ENCODE measurements at regions not wholly inside any gene's neighbourhood (a gene's known extent, or its start where the extent isn't known, plus 50 kb on each side); places are given as distances from the start of the nearest gene placed in this dataset.

DNA sequence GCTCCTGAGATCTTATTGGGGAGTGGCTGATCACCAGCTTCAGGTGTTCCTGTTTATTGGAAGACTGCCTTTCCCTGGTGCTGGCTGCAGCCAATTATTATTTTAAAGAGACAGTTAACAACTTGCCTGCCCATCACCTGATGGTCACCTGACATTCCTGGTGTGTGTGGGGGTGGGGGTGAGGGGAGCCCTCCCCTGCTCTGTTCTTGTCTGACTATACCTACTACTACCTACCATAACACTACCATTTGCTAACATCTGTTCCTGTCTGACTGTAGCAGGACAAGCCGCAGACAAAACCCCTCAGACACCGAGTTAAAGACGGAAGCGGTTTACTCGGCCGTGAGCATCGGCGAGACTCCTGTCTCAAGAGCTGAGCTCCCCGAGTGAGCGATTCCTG, 54.9 kb upstream of the NBPF3 start:
- no peak for ATAC-seq
- TF ChIP-seq, protein P1, sequence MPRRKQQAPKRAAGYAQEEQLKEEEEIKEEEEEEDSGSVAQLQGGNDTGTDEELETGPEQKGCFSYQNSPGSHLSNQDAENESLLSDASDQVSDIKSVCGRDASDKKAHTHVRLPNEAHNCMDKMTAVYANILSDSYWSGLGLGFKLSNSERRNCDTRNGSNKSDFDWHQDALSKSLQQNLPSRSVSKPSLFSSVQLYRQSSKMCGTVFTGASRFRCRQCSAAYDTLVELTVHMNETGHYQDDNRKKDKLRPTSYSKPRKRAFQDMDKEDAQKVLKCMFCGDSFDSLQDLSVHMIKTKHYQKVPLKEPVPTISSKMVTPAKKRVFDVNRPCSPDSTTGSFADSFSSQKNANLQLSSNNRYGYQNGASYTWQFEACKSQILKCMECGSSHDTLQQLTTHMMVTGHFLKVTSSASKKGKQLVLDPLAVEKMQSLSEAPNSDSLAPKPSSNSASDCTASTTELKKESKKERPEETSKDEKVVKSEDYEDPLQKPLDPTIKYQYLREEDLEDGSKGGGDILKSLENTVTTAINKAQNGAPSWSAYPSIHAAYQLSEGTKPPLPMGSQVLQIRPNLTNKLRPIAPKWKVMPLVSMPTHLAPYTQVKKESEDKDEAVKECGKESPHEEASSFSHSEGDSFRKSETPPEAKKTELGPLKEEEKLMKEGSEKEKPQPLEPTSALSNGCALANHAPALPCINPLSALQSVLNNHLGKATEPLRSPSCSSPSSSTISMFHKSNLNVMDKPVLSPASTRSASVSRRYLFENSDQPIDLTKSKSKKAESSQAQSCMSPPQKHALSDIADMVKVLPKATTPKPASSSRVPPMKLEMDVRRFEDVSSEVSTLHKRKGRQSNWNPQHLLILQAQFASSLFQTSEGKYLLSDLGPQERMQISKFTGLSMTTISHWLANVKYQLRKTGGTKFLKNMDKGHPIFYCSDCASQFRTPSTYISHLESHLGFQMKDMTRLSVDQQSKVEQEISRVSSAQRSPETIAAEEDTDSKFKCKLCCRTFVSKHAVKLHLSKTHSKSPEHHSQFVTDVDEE (CRISPR knock-in tag; IDR thresholded peaks at IDR 0.05) = no peak
- no peak for TF ChIP-seq ZC3H10 (CRISPR knock-in tag; IDR thresholded peaks at IDR 0.05)
- TF ChIP-seq ZNF565 (CRISPR knock-in tag; conservative IDR thresholded peaks at IDR 0.05; ENCODE audit: low read depth) = no peak
- TF ChIP-seq TCF4 (CRISPR knock-in tag; IDR thresholded peaks at IDR 0.05; ENCODE audit: borderline replicate concordance) = no peak
- no peak for TF ChIP-seq ESRRG (CRISPR knock-in tag; IDR thresholded peaks at IDR 0.05)
- TF ChIP-seq, protein P2, sequence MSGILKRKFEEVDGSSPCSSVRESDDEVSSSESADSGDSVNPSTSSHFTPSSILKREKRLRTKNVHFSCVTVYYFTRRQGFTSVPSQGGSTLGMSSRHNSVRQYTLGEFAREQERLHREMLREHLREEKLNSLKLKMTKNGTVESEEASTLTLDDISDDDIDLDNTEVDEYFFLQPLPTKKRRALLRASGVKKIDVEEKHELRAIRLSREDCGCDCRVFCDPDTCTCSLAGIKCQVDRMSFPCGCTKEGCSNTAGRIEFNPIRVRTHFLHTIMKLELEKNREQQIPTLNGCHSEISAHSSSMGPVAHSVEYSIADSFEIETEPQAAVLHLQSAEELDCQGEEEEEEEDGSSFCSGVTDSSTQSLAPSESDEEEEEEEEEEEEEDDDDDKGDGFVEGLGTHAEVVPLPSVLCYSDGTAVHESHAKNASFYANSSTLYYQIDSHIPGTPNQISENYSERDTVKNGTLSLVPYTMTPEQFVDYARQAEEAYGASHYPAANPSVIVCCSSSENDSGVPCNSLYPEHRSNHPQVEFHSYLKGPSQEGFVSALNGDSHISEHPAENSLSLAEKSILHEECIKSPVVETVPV (CRISPR knock-in tag; IDR thresholded peaks at IDR 0.05) = no peak
- TF ChIP-seq ZNF70 (CRISPR knock-in tag; IDR thresholded peaks at IDR 0.05) = no peak
- no peak for TF ChIP-seq PPARA (CRISPR knock-in tag; IDR thresholded peaks at IDR 0.05; ENCODE audit: borderline replicate concordance)
- TF ChIP-seq ZNF8 (CRISPR knock-in tag; IDR thresholded peaks at IDR 0.05) = no peak

DNA sequence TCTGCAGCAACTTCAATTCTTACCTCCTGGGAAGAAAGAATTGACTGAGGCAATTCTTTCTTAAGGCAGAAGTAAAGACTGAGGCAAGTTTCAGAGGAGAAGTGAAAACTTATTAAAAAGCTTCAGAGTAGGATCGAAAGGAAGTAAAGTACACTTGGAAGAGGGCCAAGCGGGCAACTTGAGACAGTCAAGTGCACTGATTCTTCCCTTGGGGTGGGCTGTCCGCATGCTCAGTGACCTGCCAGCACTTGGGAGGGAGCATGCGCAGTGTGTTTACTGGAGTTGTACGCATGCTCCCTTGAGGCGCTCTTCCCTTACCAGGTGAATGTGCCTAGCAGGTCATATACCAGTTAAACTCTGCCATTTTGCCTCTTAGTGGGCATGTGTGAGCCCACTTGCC, 55.3 kb upstream of the NBPF3 start:
- no peak for TF ChIP-seq ZNF8 (CRISPR knock-in tag; IDR thresholded peaks at IDR 0.05)
- no peak for TF ChIP-seq ARNTL (CRISPR knock-in tag; IDR thresholded peaks at IDR 0.05; ENCODE audit: borderline replicate concordance, low read depth)
- TF ChIP-seq, protein P3, sequence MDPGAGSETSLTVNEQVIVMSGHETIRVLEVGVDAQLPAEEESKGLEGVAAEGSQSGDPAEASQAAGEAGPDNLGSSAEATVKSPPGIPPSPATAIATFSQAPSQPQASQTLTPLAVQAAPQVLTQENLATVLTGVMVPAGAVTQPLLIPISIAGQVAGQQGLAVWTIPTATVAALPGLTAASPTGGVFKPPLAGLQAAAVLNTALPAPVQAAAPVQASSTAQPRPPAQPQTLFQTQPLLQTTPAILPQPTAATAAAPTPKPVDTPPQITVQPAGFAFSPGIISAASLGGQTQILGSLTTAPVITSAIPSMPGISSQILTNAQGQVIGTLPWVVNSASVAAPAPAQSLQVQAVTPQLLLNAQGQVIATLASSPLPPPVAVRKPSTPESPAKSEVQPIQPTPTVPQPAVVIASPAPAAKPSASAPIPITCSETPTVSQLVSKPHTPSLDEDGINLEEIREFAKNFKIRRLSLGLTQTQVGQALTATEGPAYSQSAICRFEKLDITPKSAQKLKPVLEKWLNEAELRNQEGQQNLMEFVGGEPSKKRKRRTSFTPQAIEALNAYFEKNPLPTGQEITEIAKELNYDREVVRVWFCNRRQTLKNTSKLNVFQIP (CRISPR knock-in tag; IDR thresholded peaks at IDR 0.05; ENCODE audit: borderline replicate concordance, low read depth) = no peak
- no peak for ATAC-seq

DNA sequence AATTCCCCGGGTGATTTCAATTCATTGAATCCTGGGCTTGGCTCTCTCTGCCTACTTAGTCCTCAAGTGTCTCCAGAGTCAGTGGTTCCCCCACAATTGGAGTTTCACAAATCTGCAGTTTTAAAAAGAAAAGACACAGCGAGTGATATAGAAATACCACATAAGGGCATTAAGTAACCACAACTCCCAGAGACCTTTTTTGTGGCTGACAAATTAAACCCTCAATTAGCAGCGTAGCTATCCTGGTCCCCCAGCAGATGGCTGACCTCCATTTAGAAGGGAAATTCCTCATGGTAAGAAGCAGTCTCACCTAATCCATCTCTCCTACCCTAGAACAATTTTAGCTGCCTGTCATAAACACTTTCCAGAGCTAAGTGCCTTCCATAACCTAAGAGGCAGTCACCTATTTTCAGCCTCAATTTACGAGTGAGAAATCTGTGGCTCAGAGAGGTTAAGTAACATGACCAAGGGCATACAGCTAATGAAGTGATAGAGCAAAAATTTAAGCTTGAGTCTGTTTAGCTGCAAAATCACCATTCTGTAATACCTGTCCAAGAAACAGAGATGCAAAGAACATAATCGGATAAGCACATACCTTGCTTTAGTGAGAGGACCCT, 56.0 kb upstream of the NBPF3 start:
- no peak for ATAC-seq
- TF ChIP-seq, protein P2 (CRISPR knock-in tag; IDR thresholded peaks at IDR 0.05) = no peak
- no peak for TF ChIP-seq PPARA (CRISPR knock-in tag; IDR thresholded peaks at IDR 0.05; ENCODE audit: borderline replicate concordance)
- no peak for TF ChIP-seq TOX (CRISPR knock-in tag; IDR thresholded peaks at IDR 0.05; ENCODE audit: borderline replicate concordance)
- no peak for TF ChIP-seq ZFP3 (CRISPR knock-in tag; IDR thresholded peaks at IDR 0.05)
- no peak for TF ChIP-seq ISL1 (CRISPR knock-in tag; IDR thresholded peaks at IDR 0.05)
- TF ChIP-seq, protein P4, sequence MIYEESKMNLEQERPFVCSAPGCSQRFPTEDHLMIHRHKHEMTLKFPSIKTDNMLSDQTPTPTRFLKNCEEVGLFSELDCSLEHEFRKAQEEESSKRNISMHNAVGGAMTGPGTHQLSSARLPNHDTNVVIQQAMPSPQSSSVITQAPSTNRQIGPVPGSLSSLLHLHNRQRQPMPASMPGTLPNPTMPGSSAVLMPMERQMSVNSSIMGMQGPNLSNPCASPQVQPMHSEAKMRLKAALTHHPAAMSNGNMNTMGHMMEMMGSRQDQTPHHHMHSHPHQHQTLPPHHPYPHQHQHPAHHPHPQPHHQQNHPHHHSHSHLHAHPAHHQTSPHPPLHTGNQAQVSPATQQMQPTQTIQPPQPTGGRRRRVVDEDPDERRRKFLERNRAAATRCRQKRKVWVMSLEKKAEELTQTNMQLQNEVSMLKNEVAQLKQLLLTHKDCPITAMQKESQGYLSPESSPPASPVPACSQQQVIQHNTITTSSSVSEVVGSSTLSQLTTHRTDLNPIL (CRISPR knock-in tag; IDR thresholded peaks at IDR 0.05; ENCODE audit: low read depth) = no peak
- TF ChIP-seq GLIS3 (CRISPR knock-in tag; IDR thresholded peaks at IDR 0.05) = no peak
- TF ChIP-seq, protein P3 (CRISPR knock-in tag; IDR thresholded peaks at IDR 0.05; ENCODE audit: borderline replicate concordance, low read depth) = no peak
- no peak for TF ChIP-seq ZNF565 (CRISPR knock-in tag; conservative IDR thresholded peaks at IDR 0.05; ENCODE audit: low read depth)
- TF ChIP-seq, protein P5, sequence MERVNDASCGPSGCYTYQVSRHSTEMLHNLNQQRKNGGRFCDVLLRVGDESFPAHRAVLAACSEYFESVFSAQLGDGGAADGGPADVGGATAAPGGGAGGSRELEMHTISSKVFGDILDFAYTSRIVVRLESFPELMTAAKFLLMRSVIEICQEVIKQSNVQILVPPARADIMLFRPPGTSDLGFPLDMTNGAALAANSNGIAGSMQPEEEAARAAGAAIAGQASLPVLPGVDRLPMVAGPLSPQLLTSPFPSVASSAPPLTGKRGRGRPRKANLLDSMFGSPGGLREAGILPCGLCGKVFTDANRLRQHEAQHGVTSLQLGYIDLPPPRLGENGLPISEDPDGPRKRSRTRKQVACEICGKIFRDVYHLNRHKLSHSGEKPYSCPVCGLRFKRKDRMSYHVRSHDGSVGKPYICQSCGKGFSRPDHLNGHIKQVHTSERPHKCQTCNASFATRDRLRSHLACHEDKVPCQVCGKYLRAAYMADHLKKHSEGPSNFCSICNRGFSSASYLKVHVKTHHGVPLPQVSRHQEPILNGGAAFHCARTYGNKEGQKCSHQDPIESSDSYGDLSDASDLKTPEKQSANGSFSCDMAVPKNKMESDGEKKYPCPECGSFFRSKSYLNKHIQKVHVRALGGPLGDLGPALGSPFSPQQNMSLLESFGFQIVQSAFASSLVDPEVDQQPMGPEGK (CRISPR knock-in tag; IDR thresholded peaks at IDR 0.05; ENCODE audit: borderline replicate concordance) = no peak
- no peak for TF ChIP-seq ZNF8 (CRISPR knock-in tag; IDR thresholded peaks at IDR 0.05)
- no peak for TF ChIP-seq ZC3H10 (CRISPR knock-in tag; IDR thresholded peaks at IDR 0.05)
- TF ChIP-seq RARB (CRISPR knock-in tag; IDR thresholded peaks at IDR 0.05) = no peak
- no peak for TF ChIP-seq ZNF70 (CRISPR knock-in tag; IDR thresholded peaks at IDR 0.05)
- TF ChIP-seq BACH2 (CRISPR knock-in tag; IDR thresholded peaks at IDR 0.05; ENCODE audit: borderline replicate concordance) = no peak
- no peak for TF ChIP-seq ARNTL (CRISPR knock-in tag; IDR thresholded peaks at IDR 0.05; ENCODE audit: borderline replicate concordance, low read depth)

All from SK-N-SH treated with all-trans-retinoic acid at 6 μM for 48 hours (cell line).